HepG2 (cell line): ENCODE measurements at regions not wholly inside any gene's neighbourhood (a gene's known extent, or its start where the extent isn't known, plus 50 kb on each side); places are given as distances from the start of the nearest gene placed in this dataset.

Source experiments
- ATAC-seq: fragments of 200-7000 bp; cut with Tn5 transposase; 3 replicates; pipeline ENCODE4 v1.9.1; 2020; ENCODE audit warnings: mild to moderate bottlenecking, moderate library complexity
- BruUV-seq: library from RNA; stranded (reverse); fragments of 400-500 nt; replicated peaks from 2 replicates; lab custom pipeline; 2021; lab: Mats Ljungman, UMichigan
- CTCF ChIA-PET: fragments of 300-600 bp; formaldehyde crosslinking; extraction: SDS; loops from one replicate; lab custom pipeline; 2021; ENCODE audit warnings: low total read pairs, inconsistent platforms, low intra/inter-chr PET ratio; lab: Yijun Ruan, JAX
- POLR2A ChIA-PET: fragments of 350-600 bp; sonication (Branson Sonifier 250); formaldehyde crosslinking; loops from one replicate; lab custom pipeline; 2020; ENCODE audit warnings: antibody characterized with exemption, inconsistent platforms; lab: Yijun Ruan, JAX
- DNase-seq: peaks from one replicate; pipeline ENCODE4 v3.0.0-alpha.2; 2015; ENCODE audit warnings: low spot score
- FAIRE-seq: peaks from 3 replicates; lab custom pipeline; 2011; peaks lifted over from hg19 to GRCh38; lab: Jason Lieb, UNC
- H2AFZ ChIP-seq: one replicate; pipeline ENCODE4 v1.6.1; 2011; ENCODE audit warnings: low read length, inconsistent platforms
- H3K27ac ChIP-seq: fragments of 300-600 bp; 3 replicates; pipeline ENCODE4 v1.8.0; 2011; ENCODE audit warnings: mixed run types, mild to moderate bottlenecking, mixed read lengths, low read length, inconsistent platforms; ENCODE audit not compliant: insufficient read depth; ENCODE audit errors: extremely low read length
- H3K27me3 ChIP-seq, 2 experiments: fragments of 200-600 bp in 1 of 2; 2 replicates in 1 of 2; 3 replicates in 1 of 2; pipeline versions ENCODE4 v1.6.0 to v1.8.0; 2011; ENCODE audit warnings: low read length in 2 of 2, mild to moderate bottlenecking in 2 of 2, moderate library complexity in 2 of 2, inconsistent platforms in 1 of 2; ENCODE audit not compliant: insufficient read depth in 2 of 2, control insufficient read depth in 1 of 2
- H3K36me3 ChIP-seq, 2 experiments: fragments of 200-600 bp in 1 of 2; replicated peaks in 1 of 2; 2 replicates in 1 of 2; 3 replicates in 1 of 2; pipeline versions ENCODE4 v1.5.1 to v1.8.0; 2011; ENCODE audit warnings: low read length in 2 of 2, inconsistent platforms in 1 of 2; ENCODE audit not compliant: insufficient read depth in 2 of 2, control insufficient read depth in 1 of 2
- H3K4me1 ChIP-seq: 2 replicates; pipeline ENCODE4 v1.5.1; 2012; ENCODE audit warnings: low read length, inconsistent platforms; ENCODE audit not compliant: insufficient read depth
- H3K4me2 ChIP-seq: 2 replicates; pipeline ENCODE4 v1.6.0; 2011; ENCODE audit warnings: low read depth, low read length, inconsistent platforms
- H3K4me3 ChIP-seq, 3 experiments: fragments of 200-600 bp in 1 of 3; sonication (generic), shearing (Covaris generic) in 1 of 3; replicated peaks in 1 of 3; 2 replicates each; pipeline ENCODE4 v1.5.1; 2011 to 2016; ENCODE audit warnings: low read length in 3 of 3, inconsistent platforms in 2 of 3, low read depth in 2 of 3, mild to moderate bottlenecking in 2 of 3, control low read depth in 1 of 3, mixed read lengths in 1 of 3; ENCODE audit not compliant: insufficient read depth in 1 of 3
- H3K79me2 ChIP-seq: one replicate; pipeline ENCODE4 v1.6.1; 2011; ENCODE audit warnings: low read length, inconsistent platforms; ENCODE audit not compliant: insufficient read depth
- H3K9ac ChIP-seq: 2 replicates; pipeline ENCODE4 v1.6.0; 2011; ENCODE audit warnings: mild to moderate bottlenecking, low read depth, low read length, inconsistent platforms; ENCODE audit not compliant: insufficient read depth
- H3K9me3 ChIP-seq: 2 replicates; pipeline ENCODE4 v1.5.1; 2012; ENCODE audit warnings: mild to moderate bottlenecking, low read length
- H4K20me1 ChIP-seq: 2 replicates; pipeline ENCODE4 v1.6.0; 2011; ENCODE audit warnings: inconsistent platforms, mild to moderate bottlenecking, low read length, moderate library complexity; ENCODE audit not compliant: insufficient read depth
- FOXK2 ChIP-seq: fragments of 450-650 bp; IDR thresholded peaks from 2 replicates; pipeline ENCODE4 v1.6.1; 2016
- KLF15 ChIP-seq: sonication (generic); formaldehyde crosslinking; IDR thresholded peaks from 2 replicates; pipeline ENCODE4 v1.8.1; 2023; ENCODE audit warnings: borderline replicate concordance, mild to moderate bottlenecking, inconsistent platforms, missing genetic modification reagents, mixed read lengths
- MEIS2 ChIP-seq: sonication (generic); formaldehyde crosslinking; IDR thresholded peaks from 2 replicates; pipeline ENCODE4 v1.9.0; 2021; ENCODE audit warnings: mild to moderate bottlenecking, missing genetic modification reagents
- PHB2 ChIP-seq: fragments of 450-650 bp; IDR thresholded peaks from 2 replicates; pipeline ENCODE4 v1.6.1; 2018; ENCODE audit not compliant: partially characterized antibody
- SP5 ChIP-seq: IDR thresholded peaks from 2 replicates; pipeline ENCODE4 v1.6.1; 2016; ENCODE audit warnings: low read depth, borderline replicate concordance
- TBX3 ChIP-seq: fragments of 450-650 bp; IDR thresholded peaks from 2 replicates; pipeline ENCODE4 v1.6.1; 2017; ENCODE audit warnings: antibody characterized with exemption, mild to moderate bottlenecking, inconsistent platforms, borderline replicate concordance
- ZNF766 ChIP-seq: sonication (generic); formaldehyde crosslinking; IDR thresholded peaks from 2 replicates; pipeline ENCODE4 v1.5.0; 2020; ENCODE audit warnings: missing genetic modification reagents, borderline replicate concordance
- ZNF891 ChIP-seq: sonication (generic); formaldehyde crosslinking; IDR thresholded peaks from 2 replicates; pipeline ENCODE4 v1.5.0; 2020; ENCODE audit warnings: mild to moderate bottlenecking, missing genetic modification reagents
- whole genome bisulfite sequencing: methylation state at CpG from one replicate; pipeline ENCODE4 v1.1.6; 2017; ENCODE audit warnings: low lambda C conversion rate; 5-methylcytosine and 5-hydroxymethylcytosine counted together
- in situ Hi-C: cut with HindIII; loops from 2 replicates; pipeline ENCODE4 v1.10.0; 2017; ENCODE audit warnings: low pct_unique_long_range_greater_than_20kb; ENCODE audit not compliant: extremely low pct_ligation_motif_present
- intact Hi-C: fragments of 100-400 bp; cut with micrococcal nuclease; formaldehyde crosslinking; loops from one replicate; pipeline ENCODE4 v1.10.0; 2022; ENCODE audit not compliant: unreplicated experiment
- TF ChIP-seq, protein P1 (sequence below): sonication (generic); formaldehyde crosslinking; IDR thresholded peaks from 2 replicates; pipeline ENCODE4 v1.5.0; 2020; ENCODE audit warnings: mild to moderate bottlenecking, missing genetic modification reagents, moderate library complexity
- TF ChIP-seq, protein P2 (sequence below): sonication (generic); formaldehyde crosslinking; IDR thresholded peaks from 2 replicates; pipeline ENCODE4 v1.4.0; 2020; ENCODE audit warnings: missing genetic modification reagents
- TF ChIP-seq, protein P3 (sequence below): sonication (generic); formaldehyde crosslinking; IDR thresholded peaks from 2 replicates; pipeline ENCODE4 v1.5.1; 2020; ENCODE audit warnings: mild to moderate bottlenecking, moderate library complexity, missing genetic modification reagents

DNA sequence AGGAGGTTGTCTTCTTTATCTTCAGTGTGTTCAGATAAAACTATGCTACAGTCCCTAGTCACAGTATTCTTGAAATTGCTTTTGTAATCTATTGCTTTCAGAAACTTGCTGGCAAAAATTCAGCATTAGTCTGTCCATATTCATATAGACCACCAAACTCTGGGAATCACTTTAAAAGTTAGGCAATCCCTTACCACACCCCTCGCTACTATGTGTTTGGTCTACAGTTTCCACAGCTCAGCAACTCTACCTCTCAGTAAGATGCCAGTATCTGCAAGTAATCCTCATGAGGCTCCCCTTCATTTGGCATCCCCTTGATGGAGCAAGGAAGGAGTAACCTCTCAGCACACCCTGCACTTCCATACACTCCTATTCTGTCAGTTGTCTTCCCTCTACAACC, 1706.6 kb upstream of the CELF4 start:
- no peaks in the 10 kb centered on the region for H3K27me3 ChIP-seq
- CTCF ChIA-PET = no interaction called here
- intact Hi-C loops = no loop called here
- H2AFZ ChIP-seq = no peak overlapping the region
- H3K4me1 ChIP-seq = no peaks in the 10 kb centered on the region
- no peaks in the 10 kb centered on the region for H4K20me1 ChIP-seq
- no TSS peak for BruUV-seq
- H3K36me3 ChIP-seq = no peaks in the 10 kb centered on the region
- TF ChIP-seq, protein P1, sequence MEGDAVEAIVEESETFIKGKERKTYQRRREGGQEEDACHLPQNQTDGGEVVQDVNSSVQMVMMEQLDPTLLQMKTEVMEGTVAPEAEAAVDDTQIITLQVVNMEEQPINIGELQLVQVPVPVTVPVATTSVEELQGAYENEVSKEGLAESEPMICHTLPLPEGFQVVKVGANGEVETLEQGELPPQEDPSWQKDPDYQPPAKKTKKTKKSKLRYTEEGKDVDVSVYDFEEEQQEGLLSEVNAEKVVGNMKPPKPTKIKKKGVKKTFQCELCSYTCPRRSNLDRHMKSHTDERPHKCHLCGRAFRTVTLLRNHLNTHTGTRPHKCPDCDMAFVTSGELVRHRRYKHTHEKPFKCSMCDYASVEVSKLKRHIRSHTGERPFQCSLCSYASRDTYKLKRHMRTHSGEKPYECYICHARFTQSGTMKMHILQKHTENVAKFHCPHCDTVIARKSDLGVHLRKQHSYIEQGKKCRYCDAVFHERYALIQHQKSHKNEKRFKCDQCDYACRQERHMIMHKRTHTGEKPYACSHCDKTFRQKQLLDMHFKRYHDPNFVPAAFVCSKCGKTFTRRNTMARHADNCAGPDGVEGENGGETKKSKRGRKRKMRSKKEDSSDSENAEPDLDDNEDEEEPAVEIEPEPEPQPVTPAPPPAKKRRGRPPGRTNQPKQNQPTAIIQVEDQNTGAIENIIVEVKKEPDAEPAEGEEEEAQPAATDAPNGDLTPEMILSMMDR = no peak
- TF ChIP-seq FOXK2 (no peak), SP5 (CRISPR knock-in tag) (no peak), KLF15 (CRISPR knock-in tag) (no peak), MEIS2 (no peak), ZNF891 (CRISPR knock-in tag) (no peak), PHB2 (no peak), ZNF766 (CRISPR knock-in tag) (no peak), TBX3 (no peak)
- TF ChIP-seq, protein P2, sequence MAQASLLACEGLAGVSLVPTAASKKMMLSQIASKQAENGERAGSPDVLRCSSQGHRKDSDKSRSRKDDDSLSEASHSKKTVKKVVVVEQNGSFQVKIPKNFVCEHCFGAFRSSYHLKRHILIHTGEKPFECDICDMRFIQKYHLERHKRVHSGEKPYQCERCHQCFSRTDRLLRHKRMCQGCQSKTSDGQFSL (CRISPR knock-in tag) = no peak
- TF ChIP-seq, protein P3, sequence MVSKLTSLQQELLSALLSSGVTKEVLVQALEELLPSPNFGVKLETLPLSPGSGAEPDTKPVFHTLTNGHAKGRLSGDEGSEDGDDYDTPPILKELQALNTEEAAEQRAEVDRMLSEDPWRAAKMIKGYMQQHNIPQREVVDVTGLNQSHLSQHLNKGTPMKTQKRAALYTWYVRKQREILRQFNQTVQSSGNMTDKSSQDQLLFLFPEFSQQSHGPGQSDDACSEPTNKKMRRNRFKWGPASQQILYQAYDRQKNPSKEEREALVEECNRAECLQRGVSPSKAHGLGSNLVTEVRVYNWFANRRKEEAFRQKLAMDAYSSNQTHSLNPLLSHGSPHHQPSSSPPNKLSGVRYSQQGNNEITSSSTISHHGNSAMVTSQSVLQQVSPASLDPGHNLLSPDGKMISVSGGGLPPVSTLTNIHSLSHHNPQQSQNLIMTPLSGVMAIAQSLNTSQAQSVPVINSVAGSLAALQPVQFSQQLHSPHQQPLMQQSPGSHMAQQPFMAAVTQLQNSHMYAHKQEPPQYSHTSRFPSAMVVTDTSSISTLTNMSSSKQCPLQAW = no peak
- H3K27ac ChIP-seq = no peak overlapping the region
- no peak overlapping the region for H3K9ac ChIP-seq
- no peaks in the 10 kb centered on the region for H3K9me3 ChIP-seq
- FAIRE-seq (no peak), DNase-seq (no peak), ATAC-seq (no peak)
- no peaks in the 10 kb centered on the region for H3K79me2 ChIP-seq
- POLR2A ChIA-PET = no interaction called here
- in situ Hi-C loops = no loop called here
- no peak overlapping the region for H3K4me2 ChIP-seq
- WGBS = 100% methylated on average over 1 of the region's 1 CpG
- no peak overlapping the region for H3K4me3 ChIP-seq
